ENCODE measurements at regions not wholly inside any gene's neighbourhood (a gene's known extent, or its start where the extent isn't known, plus 50 kb on each side); places are given as distances from the start of the nearest gene placed in this dataset.
"Not testable (repeated sequence)": the region's sequence is repeated elsewhere in the genome, so short reads cannot be mapped to it uniquely, and the experiment has no call there.

DNA sequence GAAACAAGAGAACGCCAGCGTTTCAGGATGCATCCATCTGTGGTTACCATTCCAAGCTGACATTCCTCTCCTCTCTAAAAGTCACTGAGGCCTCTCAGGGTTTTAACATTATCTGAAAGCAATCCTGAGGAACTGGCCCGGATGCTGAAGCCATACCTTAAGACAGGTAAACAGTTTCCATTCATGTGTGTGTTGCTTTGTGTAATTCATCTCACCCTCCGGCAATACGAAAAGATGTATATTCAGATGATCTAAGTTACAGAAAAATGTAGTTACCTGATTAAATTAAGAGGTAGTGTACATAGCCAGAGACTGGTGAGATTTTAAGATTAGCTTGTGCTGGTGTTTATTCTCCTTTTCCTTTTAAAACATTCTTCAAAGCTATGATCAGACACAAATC lies 68.4 kb upstream of the BACH2 start:
- no peak for FAIRE-seq
- no peak for TF ChIP-seq POLR2A (IDR thresholded peaks at IDR 0.05; ENCODE audit: low read depth, low read length)

DNA sequence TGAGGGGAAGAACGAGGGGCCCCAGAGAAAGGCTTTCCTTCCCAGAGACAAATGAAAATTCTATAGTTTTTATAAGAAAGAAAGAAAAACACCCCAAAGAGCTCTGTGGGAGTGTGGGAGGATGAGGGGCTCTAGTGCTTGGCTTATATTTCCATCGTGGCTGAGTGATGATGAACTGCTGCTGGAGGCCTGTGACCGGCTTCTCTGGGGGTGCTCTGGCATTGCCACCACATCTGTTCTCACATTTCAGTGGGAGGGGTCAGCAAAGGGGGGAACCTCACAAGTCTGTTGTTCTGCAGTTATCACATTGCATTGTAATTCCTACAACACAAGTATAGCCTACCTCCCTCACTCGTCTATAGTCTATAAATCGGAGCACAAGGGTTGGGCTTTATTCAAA lies 67.6 kb upstream of the BACH2 start:
- DNase-seq (ENCODE audit: insufficient read length, low spot score): no peak
- no peak for TF ChIP-seq POLR2A (IDR thresholded peaks at IDR 0.05; ENCODE audit: low read depth, low read length)

More for the DNA sequence above, 68.4 kb upstream of the BACH2 start:
- DNase-seq (ENCODE audit: insufficient read length, low spot score): no peak

DNA sequence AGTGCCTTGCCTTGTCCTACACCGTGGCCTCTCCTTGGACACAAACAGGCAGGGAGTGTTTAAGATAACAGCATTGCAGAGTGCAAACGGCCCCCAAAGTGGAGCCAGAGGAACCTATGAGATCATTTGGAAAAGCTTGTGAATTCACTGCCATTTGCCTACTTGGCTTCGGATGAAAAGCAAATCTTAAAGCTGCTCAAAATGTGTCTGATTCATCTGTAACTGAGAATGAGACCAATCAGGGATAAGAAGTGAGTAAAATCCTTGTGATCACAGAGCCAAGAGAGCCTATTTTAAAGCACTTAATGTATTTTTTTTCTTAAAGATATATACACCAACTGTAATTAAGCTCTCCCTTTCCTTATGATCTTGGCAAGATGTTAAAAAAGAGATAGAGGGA lies 65.7 kb upstream of the BACH2 start:
- DNase-seq (ENCODE audit: insufficient read length, low spot score) (no peak), FAIRE-seq (no peak)
- no peak for TF ChIP-seq POLR2A (IDR thresholded peaks at IDR 0.05; ENCODE audit: low read depth, low read length)

More for the DNA sequence above, 67.6 kb upstream of the BACH2 start:
- FAIRE-seq: no peak

DNA sequence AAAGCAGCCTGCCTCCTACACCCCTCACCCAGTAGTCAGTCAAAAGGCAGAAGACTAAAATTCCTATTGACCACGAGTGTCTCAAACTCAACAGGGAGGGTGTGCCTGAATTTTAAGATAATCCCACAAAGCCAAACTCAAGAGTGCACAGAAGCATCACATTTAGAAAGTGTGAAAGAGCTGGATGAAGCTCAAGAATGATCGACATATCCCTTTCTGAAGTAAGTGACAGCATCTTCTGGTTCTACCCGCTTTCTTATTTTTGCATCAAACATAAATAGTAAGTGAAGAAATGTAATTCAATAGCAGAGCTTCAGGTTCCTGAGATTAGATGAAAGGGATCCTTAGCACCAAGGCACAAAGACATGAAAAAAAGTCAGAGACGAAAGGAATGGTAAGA lies 64.5 kb upstream of the BACH2 start:
- TF ChIP-seq POLR2A (IDR thresholded peaks at IDR 0.05; ENCODE audit: low read depth, low read length): no peak
- FAIRE-seq (no peak), DNase-seq (ENCODE audit: insufficient read length, low spot score) (no peak)

DNA sequence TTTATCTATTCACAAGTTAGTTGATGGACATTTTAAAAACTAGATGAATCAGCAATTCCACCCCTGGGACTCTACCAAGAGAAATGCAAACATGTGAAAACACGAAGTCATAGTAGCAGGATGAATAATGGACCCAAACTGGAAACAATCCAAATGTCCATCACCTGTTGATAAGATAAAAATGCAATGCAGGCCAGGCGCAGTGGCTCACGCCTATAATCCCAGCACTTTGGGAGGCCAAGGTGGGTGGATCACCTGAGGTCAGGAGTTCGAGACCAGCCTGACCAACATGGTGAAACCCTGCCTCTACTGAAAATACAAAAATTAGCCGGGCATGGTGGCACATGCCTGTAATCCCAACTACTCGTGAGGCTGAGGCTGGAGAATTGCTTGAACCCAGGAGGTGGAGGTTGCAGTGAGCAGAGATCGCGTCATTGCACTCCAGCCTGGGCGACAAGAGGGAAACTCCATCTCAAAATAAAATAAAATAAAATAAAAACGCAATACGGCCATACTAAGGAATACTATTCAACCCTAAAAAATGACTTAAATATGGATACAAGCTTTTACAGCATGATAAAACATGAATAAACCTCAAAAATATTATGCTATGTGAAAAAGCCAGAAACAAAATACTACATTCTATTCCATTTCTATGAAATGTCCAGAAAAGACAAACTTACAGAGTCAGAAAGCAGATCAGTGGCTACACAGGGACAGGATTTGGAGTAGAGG lies 61.6 kb upstream of the BACH2 start:
- not testable (repeated sequence) for FAIRE-seq; DNase-seq (ENCODE audit: insufficient read length, low spot score)

DNA sequence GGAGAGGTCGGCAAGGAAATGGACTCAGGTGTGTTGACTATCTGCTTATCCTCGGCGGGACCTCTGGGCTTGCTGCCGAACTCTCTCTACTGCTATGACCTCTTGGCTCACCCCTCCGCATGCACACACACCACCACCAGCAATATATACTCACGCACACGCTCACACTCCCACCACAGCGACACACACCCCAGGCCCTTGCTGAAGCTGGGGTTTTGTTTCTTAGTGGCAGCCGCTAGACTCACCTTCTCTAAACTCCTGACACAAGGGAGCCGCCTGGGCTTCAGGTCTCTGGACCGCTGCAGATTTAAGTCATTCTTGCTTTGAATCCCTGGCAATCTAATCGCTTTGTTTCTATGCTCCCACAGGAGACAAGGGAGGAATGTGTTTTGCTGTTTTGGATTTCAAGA lies 59.4 kb upstream of the BACH2 start:
- no peak for DNase-seq (ENCODE audit: insufficient read length, low spot score)
- FAIRE-seq: no peak
- TF ChIP-seq POLR2A (IDR thresholded peaks at IDR 0.05; ENCODE audit: low read depth, low read length): no peak

DNA sequence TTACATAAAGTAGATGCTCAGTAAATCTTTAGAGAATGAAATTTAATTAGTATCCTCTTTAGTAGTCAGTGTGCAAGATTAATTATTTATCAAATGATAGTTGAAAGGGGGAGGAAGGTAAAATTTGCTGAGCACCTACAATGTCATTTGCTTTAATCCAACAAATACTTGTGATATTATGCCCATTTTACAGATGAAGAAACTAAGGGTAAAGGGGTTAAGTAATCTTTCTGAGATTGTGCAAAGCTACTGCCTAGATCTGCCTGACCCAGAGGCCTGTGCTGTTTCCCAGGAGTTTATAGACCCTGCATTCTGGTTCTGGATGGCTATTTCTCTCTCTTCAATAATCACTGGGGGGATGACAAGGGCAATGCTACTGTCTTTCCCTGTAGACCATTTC lies 58.3 kb upstream of the BACH2 start:
- FAIRE-seq (no peak), DNase-seq (ENCODE audit: insufficient read length, low spot score) (no peak)
- no peak for TF ChIP-seq POLR2A (IDR thresholded peaks at IDR 0.05; ENCODE audit: low read depth, low read length)

DNA sequence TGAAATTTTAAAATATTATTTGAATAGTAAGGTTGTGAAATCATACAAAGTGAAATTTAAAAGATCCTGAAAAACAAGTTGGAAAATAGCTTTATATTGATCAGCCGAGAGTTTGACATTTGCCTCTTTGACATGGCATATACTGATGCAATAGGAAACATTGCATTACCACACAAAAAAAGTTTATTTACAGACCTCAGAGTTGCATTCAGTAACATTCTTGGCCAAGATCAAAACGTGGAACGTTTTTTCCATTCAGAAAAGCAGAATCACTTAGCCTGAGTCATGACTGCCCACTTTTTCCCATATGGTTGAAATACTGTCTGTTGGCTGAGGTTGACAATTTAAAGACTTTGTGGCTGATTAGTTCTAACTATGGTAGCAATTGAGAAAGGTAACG lies 55.1 kb upstream of the BACH2 start:
- no peak for FAIRE-seq
- TF ChIP-seq POLR2A (IDR thresholded peaks at IDR 0.05; ENCODE audit: low read depth, low read length): no peak

DNA sequence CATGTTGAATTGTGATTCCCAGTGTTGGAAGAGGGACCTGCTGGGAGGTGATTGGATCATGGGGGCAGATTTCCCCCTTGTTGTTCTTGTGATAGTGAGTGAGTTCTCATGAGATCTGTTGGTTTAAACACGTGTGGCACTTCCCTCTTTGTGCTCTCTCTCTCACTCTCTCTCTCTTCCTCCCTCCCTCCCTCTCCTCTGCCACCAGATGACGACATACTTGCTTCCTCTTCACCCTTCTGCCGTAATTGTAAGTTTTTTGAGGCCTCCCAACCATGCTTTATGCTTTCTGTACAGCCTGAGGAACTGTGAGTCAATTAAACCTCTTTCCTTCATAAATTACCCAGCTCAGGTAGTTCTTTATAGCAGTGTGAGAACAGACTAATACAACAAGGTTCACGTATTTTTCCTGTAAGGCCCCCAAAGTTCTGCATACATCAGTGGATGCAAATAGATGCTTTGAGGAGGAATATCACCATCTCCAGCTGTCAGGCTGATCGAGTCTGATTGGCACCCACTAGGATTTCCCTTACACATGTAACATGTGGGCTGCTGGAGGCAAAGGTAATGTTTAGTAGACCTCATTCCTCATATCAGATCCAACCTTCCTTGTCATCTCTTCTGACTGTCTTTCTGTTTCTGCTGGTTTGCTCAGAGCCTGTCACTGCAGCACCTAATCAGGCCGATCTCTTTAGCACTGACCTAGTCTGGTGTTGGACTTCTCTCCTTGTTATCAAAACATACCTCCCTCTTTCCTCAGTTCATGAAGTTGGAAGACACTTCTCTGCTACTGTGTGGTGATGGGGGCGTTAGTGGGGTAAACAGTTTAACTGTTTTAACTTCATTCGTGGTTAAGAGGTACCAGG lies 54.3 kb upstream of the BACH2 start:
- FAIRE-seq (no peak), DNase-seq (ENCODE audit: insufficient read length, low spot score) (no peak)
- TF ChIP-seq POLR2A (IDR thresholded peaks at IDR 0.05; ENCODE audit: low read depth, low read length): no peak

More for the DNA sequence above, 55.1 kb upstream of the BACH2 start:
- no peak for DNase-seq (ENCODE audit: insufficient read length, low spot score)

DNA sequence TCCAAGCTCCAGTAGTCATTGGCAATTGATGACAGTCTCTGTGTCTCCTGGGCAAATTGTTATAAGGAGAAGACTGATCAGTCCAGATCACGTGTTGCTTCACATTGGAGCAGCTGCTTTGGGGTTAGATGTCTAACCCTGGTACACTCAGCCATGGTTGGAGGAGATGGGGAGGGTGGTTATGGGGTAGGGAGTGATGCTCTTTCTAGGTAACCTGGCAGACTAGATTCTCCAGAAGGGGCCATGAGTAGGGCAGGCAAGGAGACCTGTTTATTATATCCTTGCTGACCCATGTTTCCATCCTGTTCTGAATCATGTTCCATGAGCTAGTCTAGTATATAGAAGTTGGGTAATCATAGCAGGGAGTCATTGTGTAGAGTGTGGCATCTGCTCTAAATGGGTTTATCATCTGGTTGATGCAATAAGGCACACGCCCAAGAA lies 50.8 kb upstream of the BACH2 start:
- no peak for TF ChIP-seq POLR2A (IDR thresholded peaks at IDR 0.05; ENCODE audit: low read depth, low read length)
- FAIRE-seq: no peak
- DNase-seq (ENCODE audit: insufficient read length, low spot score): no peak

DNA sequence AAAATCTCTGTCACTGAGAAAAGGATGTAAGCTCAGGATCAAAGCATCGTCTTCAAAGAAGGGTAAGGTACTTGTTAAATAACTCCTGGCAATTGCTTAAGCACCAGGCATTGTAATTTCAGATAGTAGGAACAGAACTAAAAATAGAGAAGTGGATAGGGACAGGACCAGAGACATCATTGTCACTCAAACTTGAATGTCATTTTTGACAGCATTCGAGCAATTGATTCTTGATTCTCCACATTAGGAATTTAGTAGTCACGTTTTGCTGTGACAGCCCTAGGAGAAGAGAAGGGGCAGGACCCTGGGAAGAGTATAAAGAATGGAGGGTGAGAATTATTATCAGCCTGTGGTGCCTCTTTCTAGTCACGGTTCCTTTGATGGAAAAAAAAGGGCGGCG lies 50.1 kb upstream of the BACH2 start:
- no peak for TF ChIP-seq POLR2A (IDR thresholded peaks at IDR 0.05; ENCODE audit: low read depth, low read length)
- DNase-seq (ENCODE audit: insufficient read length, low spot score): no peak
- no peak for FAIRE-seq

Measured in H54 (cell line).